Keratinocyte (primary cell): ENCODE measurements at regions not wholly inside any gene's neighbourhood (a gene's known extent, or its start where the extent isn't known, plus 50 kb on each side); places are given as distances from the start of the nearest gene placed in this dataset.

Source experiments
- DNase-seq: peaks from one replicate; pipeline ENCODE4 v3.0.0-alpha.2; 2011; ENCODE audit warnings: low read depth, missing footprints, low spot score
- FAIRE-seq: peaks from 2 replicates; lab custom pipeline; 2011; peaks lifted over from hg19 to GRCh38; lab: Jason Lieb, UNC
- H2AFZ ChIP-seq: 2 replicates; pipeline ENCODE4 v1.6.0; 2012; ENCODE audit warnings: low read length, control low read depth, inconsistent platforms; ENCODE audit not compliant: control insufficient read depth
- H3K27ac ChIP-seq: 2 replicates; pipeline ENCODE4 v1.5.1; 2011; ENCODE audit warnings: low read length; ENCODE audit not compliant: control insufficient read depth, insufficient read depth
- H3K27me3 ChIP-seq: 3 replicates; pipeline ENCODE4 v1.6.0; 2011; ENCODE audit warnings: low read length; ENCODE audit not compliant: control insufficient read depth, insufficient read depth; ENCODE audit errors: extremely low read depth
- H3K36me3 ChIP-seq, 2 experiments: 2 replicates in 1 of 2; 3 replicates in 1 of 2; pipeline ENCODE4 v1.5.1; 2011; ENCODE audit warnings: low read length in 2 of 2, mild to moderate bottlenecking in 1 of 2; ENCODE audit not compliant: control insufficient read depth in 2 of 2, insufficient read depth in 2 of 2; ENCODE audit errors: extremely low read depth in 1 of 2
- H3K4me1 ChIP-seq: 3 replicates; pipeline ENCODE4 v1.5.1; 2011; ENCODE audit warnings: low read length; ENCODE audit not compliant: control insufficient read depth, insufficient read depth; ENCODE audit errors: extremely low read depth
- H3K4me2 ChIP-seq: 3 replicates; pipeline ENCODE4 v1.6.0; 2011; ENCODE audit warnings: low read depth, low read length; ENCODE audit not compliant: control insufficient read depth, insufficient read depth; ENCODE audit errors: extremely low read depth
- H3K4me3 ChIP-seq, 3 experiments: fragments of 200-600 bp in 1 of 3; sonication (generic) in 1 of 3; 2 replicates in 2 of 3; 3 replicates in 1 of 3; pipeline ENCODE4 v1.5.1; 2011 to 2016; ENCODE audit warnings: low read length in 3 of 3, mild to moderate bottlenecking in 3 of 3, control low read depth in 2 of 3, inconsistent platforms in 1 of 3, low read depth in 1 of 3, mixed read lengths in 1 of 3, mixed run types in 1 of 3, moderate library complexity in 1 of 3; ENCODE audit not compliant: control insufficient read depth in 2 of 3, insufficient read depth in 2 of 3; ENCODE audit errors: extremely low read depth in 1 of 3
- H3K79me2 ChIP-seq: 2 replicates; pipeline ENCODE4 v1.6.0; 2012; ENCODE audit warnings: low read length; ENCODE audit not compliant: control insufficient read depth, insufficient read depth
- H3K9ac ChIP-seq: 3 replicates; pipeline ENCODE4 v1.6.0; 2011; ENCODE audit warnings: low read length; ENCODE audit not compliant: control insufficient read depth, insufficient read depth; ENCODE audit errors: extremely low read depth
- H3K9me1 ChIP-seq: 3 replicates; pipeline ENCODE4 v1.6.0; 2011; ENCODE audit warnings: low read length; ENCODE audit not compliant: control insufficient read depth, insufficient read depth; ENCODE audit errors: extremely low read depth
- H3K9me3 ChIP-seq: 2 replicates; pipeline ENCODE4 v1.5.1; 2012; ENCODE audit warnings: low read depth, low read length; ENCODE audit not compliant: control insufficient read depth
- H4K20me1 ChIP-seq: 3 replicates; pipeline ENCODE4 v1.6.0; 2011; ENCODE audit warnings: low read length; ENCODE audit not compliant: control insufficient read depth, insufficient read depth; ENCODE audit errors: extremely low read depth
- EZH2 ChIP-seq: IDR thresholded peaks from one replicate; pipeline ENCODE4 v1.6.1; 2012; ENCODE audit warnings: inconsistent platforms, mild to moderate bottlenecking, low read length, moderate library complexity
- dilution Hi-C: fragments of 300-500 bp; cut with MboI; formaldehyde crosslinking; loops from one replicate; pipeline ENCODE4 v1.7.0; 2020; ENCODE audit warnings: low sequenced_read_pairs; ENCODE audit not compliant: extremely low pct_ligation_motif_present
- TF ChIP-seq, protein P1 (sequence below), 3 experiments: IDR thresholded peaks in 1 of 3; conservative IDR thresholded peaks in 1 of 3; optimal IDR thresholded peaks in 1 of 3; 2 replicates in 2 of 3; 3 replicates in 1 of 3; pipeline versions ENCODE3 to v1.5.1; 2011; ENCODE audit warnings: low read length in 3 of 3, mild to moderate bottlenecking in 3 of 3, moderate library complexity in 2 of 3, control low read depth in 1 of 3, inconsistent platforms in 1 of 3; ENCODE audit not compliant: insufficient read depth in 2 of 3; ENCODE audit errors: extremely low read depth in 1 of 3

DNA sequence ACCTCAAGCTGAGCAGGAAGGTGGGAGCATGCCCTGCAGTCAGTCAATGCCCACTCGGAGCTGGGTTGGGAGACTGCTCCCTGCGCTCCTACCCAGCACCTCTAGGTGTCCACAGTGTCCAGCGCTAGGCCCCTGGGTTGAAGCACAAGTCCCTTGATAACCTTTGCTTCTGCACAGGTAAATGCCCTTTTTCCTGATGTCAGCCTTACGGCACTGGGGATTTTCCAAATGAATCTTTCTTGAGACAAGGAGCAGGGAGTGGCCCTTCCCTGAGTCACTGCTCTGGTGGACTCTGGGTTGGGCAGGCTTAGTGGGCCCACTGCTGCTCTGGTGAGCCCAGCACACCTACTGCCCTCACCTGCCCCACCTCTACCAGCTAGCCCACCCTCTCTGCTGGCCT is 61.9 kb upstream of the OPN4 start:
- Histone ChIP-seq H3K4me1 (no peaks in the 10 kb centered on the region), H3K27me3 (no peaks in the 10 kb centered on the region), H3K4me2 (no peak overlapping the region), H3K79me2 (no peaks in the 10 kb centered on the region), H3K9ac (no peak overlapping the region), H3K4me3 (no peak overlapping the region), H3K27ac (no peak overlapping the region), H3K9me3 (no peaks in the 10 kb centered on the region), H2AFZ (no peak overlapping the region), H3K9me1 (no peaks in the 10 kb centered on the region), H4K20me1 (no peaks in the 10 kb centered on the region), H3K36me3 (no peaks in the 10 kb centered on the region)
- FAIRE-seq (no peak), DNase-seq (no peak)
- dilution Hi-C loops = no loop called here
- TF ChIP-seq, protein P1, sequence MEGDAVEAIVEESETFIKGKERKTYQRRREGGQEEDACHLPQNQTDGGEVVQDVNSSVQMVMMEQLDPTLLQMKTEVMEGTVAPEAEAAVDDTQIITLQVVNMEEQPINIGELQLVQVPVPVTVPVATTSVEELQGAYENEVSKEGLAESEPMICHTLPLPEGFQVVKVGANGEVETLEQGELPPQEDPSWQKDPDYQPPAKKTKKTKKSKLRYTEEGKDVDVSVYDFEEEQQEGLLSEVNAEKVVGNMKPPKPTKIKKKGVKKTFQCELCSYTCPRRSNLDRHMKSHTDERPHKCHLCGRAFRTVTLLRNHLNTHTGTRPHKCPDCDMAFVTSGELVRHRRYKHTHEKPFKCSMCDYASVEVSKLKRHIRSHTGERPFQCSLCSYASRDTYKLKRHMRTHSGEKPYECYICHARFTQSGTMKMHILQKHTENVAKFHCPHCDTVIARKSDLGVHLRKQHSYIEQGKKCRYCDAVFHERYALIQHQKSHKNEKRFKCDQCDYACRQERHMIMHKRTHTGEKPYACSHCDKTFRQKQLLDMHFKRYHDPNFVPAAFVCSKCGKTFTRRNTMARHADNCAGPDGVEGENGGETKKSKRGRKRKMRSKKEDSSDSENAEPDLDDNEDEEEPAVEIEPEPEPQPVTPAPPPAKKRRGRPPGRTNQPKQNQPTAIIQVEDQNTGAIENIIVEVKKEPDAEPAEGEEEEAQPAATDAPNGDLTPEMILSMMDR (optimal IDR thresholded peaks at IDR 0.05 in 1 of 3, IDR thresholded peaks at IDR 0.05 in 1 of 3, conservative IDR thresholded peaks at IDR 0.05 in 1 of 3; ENCODE audit: extremely low read depth in 1 of 3, insufficient read depth in 2 of 3, low read length in 3 of 3) = peak; percentile 7 to 40 (median 11)
- no peak for TF ChIP-seq EZH2

DNA sequence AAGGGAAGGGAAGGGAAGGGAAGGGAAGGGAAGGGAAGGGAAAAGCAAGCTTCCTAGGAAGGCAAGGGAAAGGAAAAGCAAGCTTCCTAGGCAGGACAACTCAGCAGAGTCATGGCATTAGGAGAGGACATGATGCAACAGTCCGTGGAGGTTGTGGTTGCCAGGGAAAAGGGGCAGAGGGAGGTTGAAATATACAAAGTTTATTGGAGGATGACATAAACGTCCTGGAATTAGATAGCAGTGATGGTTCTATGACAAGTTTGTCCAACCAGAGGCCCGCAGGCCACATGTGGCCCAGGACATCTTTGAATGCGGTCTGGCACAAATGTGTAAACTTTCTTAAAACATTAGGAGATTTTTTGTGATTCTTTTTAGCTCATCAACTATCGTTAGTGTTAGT is 59.8 kb upstream of the OPN4 start:
- Histone ChIP-seq H3K9me3 (no peaks in the 10 kb centered on the region), H3K27me3 (no peaks in the 10 kb centered on the region), H3K79me2 (no peaks in the 10 kb centered on the region), H3K9ac (no peak overlapping the region), H3K9me1 (no peaks in the 10 kb centered on the region), H3K36me3 (no peaks in the 10 kb centered on the region), H4K20me1 (no peaks in the 10 kb centered on the region), H2AFZ (no peak overlapping the region), H3K4me1 (no peaks in the 10 kb centered on the region), H3K27ac (no peak overlapping the region), H3K4me3 (no peak overlapping the region), H3K4me2 (no peak overlapping the region)
- no peak for DNase-seq
- no peak for FAIRE-seq
- dilution Hi-C loops = no loop called here
- TF ChIP-seq, protein P1 (optimal IDR thresholded peaks at IDR 0.05 in 1 of 3, IDR thresholded peaks at IDR 0.05 in 1 of 3, conservative IDR thresholded peaks at IDR 0.05 in 1 of 3; ENCODE audit: extremely low read depth in 1 of 3, insufficient read depth in 2 of 3, low read length in 3 of 3) = no peak
- no peak for TF ChIP-seq EZH2
